ENCODE measurements at regions not wholly inside any gene's neighbourhood (a gene's known extent, or its start where the extent isn't known, plus 50 kb on each side); places are given as distances from the start of the nearest gene placed in this dataset.

DNA sequence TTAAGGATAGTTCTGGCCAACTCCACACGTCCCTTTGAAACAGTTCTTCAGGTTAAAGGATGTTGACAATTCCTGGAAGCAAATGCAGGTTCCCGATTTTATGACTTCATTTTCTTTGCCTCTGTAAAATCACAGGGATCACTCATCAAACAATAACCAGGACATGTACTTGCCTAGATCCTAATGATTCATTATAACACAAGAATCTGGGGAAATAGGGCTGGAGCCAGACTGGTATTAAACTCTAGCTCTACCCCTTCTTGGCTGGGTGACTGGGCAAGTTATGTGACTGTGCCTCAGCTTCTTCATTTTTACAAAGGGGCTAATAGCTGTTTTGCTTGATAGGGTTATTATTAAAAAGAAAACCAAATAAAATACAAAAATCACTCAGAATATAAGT is 56.0 kb upstream of the KCND2 start:
- no peak for ATAC-seq (ENCODE audit: low read depth)
- H3K4me3 ChIP-seq (ENCODE audit: control extremely low read depth in 1 of 5, extremely low read depth in 1 of 5, insufficient read depth in 1 of 5, low read depth in 2 of 5, low read length in 4 of 5): no peak overlapping the region
- H2AFZ ChIP-seq (ENCODE audit: insufficient read depth, low read depth, low read length, poor library complexity, severe bottlenecking): no peak overlapping the region
- Mint-ChIP-seq H3K27me3 (no peaks in the 10 kb centered on the region), H3K27ac (no peak overlapping the region), H3K4me3 (no peak overlapping the region), H3K4me1 (no peaks in the 10 kb centered on the region), H3K9me3 (ENCODE audit: insufficient read depth) (peaks cover 4% of the 10 kb centered on the region)
- no peak for DNase-seq
- ChIA-PET POLR2A (no interaction called here), CTCF (no interaction called here)
- no CpG with 5 or more reads among the region's 2 CpGs for WGBS (ENCODE audit: insufficient coverage)
- no peaks in the 10 kb centered on the region for H3K27me3 ChIP-seq (replicated peaks in 1 of 4; ENCODE audit: control extremely low read depth in 1 of 4, control insufficient read depth in 3 of 4, insufficient read depth in 4 of 4, low read length in 3 of 4)
- H3K9me3 ChIP-seq (ENCODE audit: control extremely low read depth in 1 of 3, control insufficient read depth in 2 of 3, insufficient read depth in 1 of 3, low read length in 2 of 3): peaks cover 0 to 3% (median 0%) of the 10 kb centered on the region in 3 donors
- no peak overlapping the region for H3K27ac ChIP-seq (ENCODE audit: low read length in 2 of 2)
- H4K20me1 ChIP-seq (ENCODE audit: control insufficient read depth, insufficient read depth, low read length, poor library complexity, severe bottlenecking): no peaks in the 10 kb centered on the region
- H3K79me2 ChIP-seq (ENCODE audit: control insufficient read depth, insufficient read depth, low read length): no peaks in the 10 kb centered on the region
- H3K4me1 ChIP-seq (ENCODE audit: control insufficient read depth in 2 of 2, insufficient read depth in 2 of 2, low read length in 2 of 2): no peaks in the 10 kb centered on the region
- no peak overlapping the region for H3K9ac ChIP-seq (ENCODE audit: low read length)
- TF ChIP-seq EZH2 (IDR thresholded peaks at IDR 0.05; ENCODE audit: borderline replicate concordance, insufficient read depth, low read depth, low read length, poor library complexity, severe bottlenecking): no peak
- intact Hi-C loops (cut with micrococcal nuclease): no loop called here
- H3K36me3 ChIP-seq (replicated peaks in 1 of 2; ENCODE audit: control extremely low read depth in 1 of 2, control insufficient read depth in 1 of 2, extremely low read depth in 1 of 2, insufficient read depth in 2 of 2, low read length in 1 of 2): no peaks in the 10 kb centered on the region
- H3K4me2 ChIP-seq (replicated peaks; ENCODE audit: low read depth, low read length, poor library complexity, severe bottlenecking): no peak overlapping the region

DNA sequence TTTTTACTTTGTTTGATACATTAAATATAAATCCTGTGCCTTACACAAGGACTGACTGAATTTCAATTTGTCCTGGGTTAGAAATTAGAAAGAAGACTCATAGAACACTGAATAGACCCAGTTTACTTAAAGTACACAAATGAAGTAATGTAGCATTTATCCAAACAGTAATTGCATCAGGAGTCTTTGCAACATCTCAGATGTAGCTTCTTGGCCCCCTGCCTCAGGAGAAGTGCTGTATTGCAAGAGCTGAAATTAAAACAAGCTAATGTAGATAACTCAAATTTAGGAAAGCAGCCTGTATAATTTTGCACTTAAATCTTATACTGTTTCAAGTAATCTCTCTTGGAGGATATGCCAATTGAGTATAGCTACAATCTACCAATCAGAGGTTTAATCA is 54.3 kb upstream of the KCND2 start:
- ChIA-PET CTCF (no interaction called here), POLR2A (no interaction called here)
- no peaks in the 10 kb centered on the region for H3K36me3 ChIP-seq (replicated peaks in 1 of 2; ENCODE audit: control extremely low read depth in 1 of 2, control insufficient read depth in 1 of 2, extremely low read depth in 1 of 2, insufficient read depth in 2 of 2, low read length in 1 of 2)
- H3K4me1 Mint-ChIP-seq: no peaks in the 10 kb centered on the region
- intact Hi-C loops (cut with micrococcal nuclease): no loop called here
- H3K27me3 ChIP-seq (replicated peaks in 1 of 4; ENCODE audit: control extremely low read depth in 1 of 4, control insufficient read depth in 3 of 4, insufficient read depth in 4 of 4, low read length in 3 of 4): no peaks in the 10 kb centered on the region
- no peaks in the 10 kb centered on the region for H3K9me3 Mint-ChIP-seq (ENCODE audit: insufficient read depth)
- H3K4me2 ChIP-seq (replicated peaks; ENCODE audit: low read depth, low read length, poor library complexity, severe bottlenecking): no peak overlapping the region
- DNase-seq: no peak
- H3K4me3 ChIP-seq (ENCODE audit: control extremely low read depth in 1 of 5, extremely low read depth in 1 of 5, insufficient read depth in 1 of 5, low read depth in 2 of 5, low read length in 4 of 5): no peak overlapping the region
- H3K4me1 ChIP-seq (ENCODE audit: control insufficient read depth in 2 of 2, insufficient read depth in 2 of 2, low read length in 2 of 2): no peaks in the 10 kb centered on the region
- H3K27me3 Mint-ChIP-seq: no peaks in the 10 kb centered on the region
- no peak overlapping the region for H3K9ac ChIP-seq (ENCODE audit: low read length)
- H3K79me2 ChIP-seq (ENCODE audit: control insufficient read depth, insufficient read depth, low read length): no peaks in the 10 kb centered on the region
- H2AFZ ChIP-seq (ENCODE audit: insufficient read depth, low read depth, low read length, poor library complexity, severe bottlenecking): no peak overlapping the region
- H3K4me3 Mint-ChIP-seq: no peak overlapping the region
- no peak for ATAC-seq (ENCODE audit: low read depth)
- TF ChIP-seq EZH2 (IDR thresholded peaks at IDR 0.05; ENCODE audit: borderline replicate concordance, insufficient read depth, low read depth, low read length, poor library complexity, severe bottlenecking): no peak
- TF ChIP-seq, protein P1, sequence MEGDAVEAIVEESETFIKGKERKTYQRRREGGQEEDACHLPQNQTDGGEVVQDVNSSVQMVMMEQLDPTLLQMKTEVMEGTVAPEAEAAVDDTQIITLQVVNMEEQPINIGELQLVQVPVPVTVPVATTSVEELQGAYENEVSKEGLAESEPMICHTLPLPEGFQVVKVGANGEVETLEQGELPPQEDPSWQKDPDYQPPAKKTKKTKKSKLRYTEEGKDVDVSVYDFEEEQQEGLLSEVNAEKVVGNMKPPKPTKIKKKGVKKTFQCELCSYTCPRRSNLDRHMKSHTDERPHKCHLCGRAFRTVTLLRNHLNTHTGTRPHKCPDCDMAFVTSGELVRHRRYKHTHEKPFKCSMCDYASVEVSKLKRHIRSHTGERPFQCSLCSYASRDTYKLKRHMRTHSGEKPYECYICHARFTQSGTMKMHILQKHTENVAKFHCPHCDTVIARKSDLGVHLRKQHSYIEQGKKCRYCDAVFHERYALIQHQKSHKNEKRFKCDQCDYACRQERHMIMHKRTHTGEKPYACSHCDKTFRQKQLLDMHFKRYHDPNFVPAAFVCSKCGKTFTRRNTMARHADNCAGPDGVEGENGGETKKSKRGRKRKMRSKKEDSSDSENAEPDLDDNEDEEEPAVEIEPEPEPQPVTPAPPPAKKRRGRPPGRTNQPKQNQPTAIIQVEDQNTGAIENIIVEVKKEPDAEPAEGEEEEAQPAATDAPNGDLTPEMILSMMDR (IDR thresholded peaks at IDR 0.05): no peak
- H3K27ac ChIP-seq (ENCODE audit: low read length in 2 of 2): no peak overlapping the region
- peaks cover 0 to 3% (median 0%) of the 10 kb centered on the region in 3 donors for H3K9me3 ChIP-seq (ENCODE audit: control extremely low read depth in 1 of 3, control insufficient read depth in 2 of 3, insufficient read depth in 1 of 3, low read length in 2 of 3)
- H4K20me1 ChIP-seq (ENCODE audit: control insufficient read depth, insufficient read depth, low read length, poor library complexity, severe bottlenecking): no peaks in the 10 kb centered on the region
- H3K27ac Mint-ChIP-seq: no peak overlapping the region
